HG03432 (cell line): ENCODE measurements at regions not wholly inside any gene's neighbourhood (a gene's known extent, or its start where the extent isn't known, plus 50 kb on each side); places are given as distances from the start of the nearest gene placed in this dataset.
A peak's percentile ranks its signal among the peaks of the same experiment; 100 is the strongest.

Source experiments
- ATAC-seq: cut with Tn5 transposase; IDR thresholded peaks from one replicate; pipeline ENCODE4 v1.9.1; 2021; ENCODE audit warnings: mild to moderate bottlenecking, moderate library complexity; ENCODE audit not compliant: unreplicated experiment

- ATAC-seq: no peak
Observed at GRCh38 chr4:159723341-159724048, 620.6 kb downstream of the RAPGEF2 start.

- no peak for ATAC-seq
Observed at GRCh38 chr4:159725571-159725970, 622.7 kb downstream of the RAPGEF2 start.

GRCh38 chr4:159735281-159736207 lies 632.7 kb downstream of the RAPGEF2 start:
- no peak for ATAC-seq

- no peak for ATAC-seq
Observed at GRCh38 chr4:159736411-159736810, 633.5 kb downstream of the RAPGEF2 start.

GRCh38 chr4:159743971-159744370 lies 641.1 kb downstream of the RAPGEF2 start:
- ATAC-seq: no peak

GRCh38 chr4:159747983-159748382 lies 645.1 kb downstream of the RAPGEF2 start:
- ATAC-seq: no peak

- ATAC-seq: no peak
Observed at GRCh38 chr4:159748834-159749444, 646.1 kb downstream of the RAPGEF2 start.

- ATAC-seq: no peak
Observed at GRCh38 chr4:159757499-159757898, 654.6 kb downstream of the RAPGEF2 start.

- ATAC-seq: no peak
Observed at GRCh38 chr4:159758061-159758460, 655.2 kb downstream of the RAPGEF2 start.

GRCh38 chr4:159762672-159763071 lies 659.8 kb downstream of the RAPGEF2 start:
- no peak for ATAC-seq

- peak; percentile 94 for ATAC-seq
Observed at GRCh38 chr4:159764343-159764952, 661.6 kb downstream of the RAPGEF2 start.

GRCh38 chr4:159765382-159765781 lies 662.5 kb downstream of the RAPGEF2 start:
- ATAC-seq: no peak

- no peak for ATAC-seq
Observed at GRCh38 chr4:159766241-159766640, 663.4 kb downstream of the RAPGEF2 start.

- ATAC-seq: no peak
Observed at GRCh38 chr4:159767406-159767805, 664.5 kb downstream of the RAPGEF2 start.

- no peak for ATAC-seq
Observed at GRCh38 chr4:159768016-159768415, 665.1 kb downstream of the RAPGEF2 start.

GRCh38 chr4:159770401-159770800 lies 667.5 kb downstream of the RAPGEF2 start:
- no peak for ATAC-seq

- no peak for ATAC-seq
Observed at GRCh38 chr4:159770969-159771368, 668.1 kb downstream of the RAPGEF2 start.

GRCh38 chr4:159776961-159777360 lies 674.1 kb downstream of the RAPGEF2 start:
- no peak for ATAC-seq

- no peak for ATAC-seq
Observed at GRCh38 chr4:159777689-159778088, 674.8 kb downstream of the RAPGEF2 start.

GRCh38 chr4:159778298-159778697 lies 675.4 kb downstream of the RAPGEF2 start:
- ATAC-seq: peak; percentile 65

GRCh38 chr4:159779716-159780115 lies 676.8 kb downstream of the RAPGEF2 start:
- ATAC-seq: no peak
